GM12878 (cell line): ENCODE measurements at regions not wholly inside any gene's neighbourhood (a gene's known extent, or its start where the extent isn't known, plus 50 kb on each side); places are given as distances from the start of the nearest gene placed in this dataset.

ENCODE experiments used
- DPF2 ChIP-seq: fragments of 450-650 bp; IDR thresholded peaks from 2 replicates; pipeline ENCODE4 v1.6.1; 2017; ENCODE audit warnings: mild to moderate bottlenecking
- ESRRA ChIP-seq: IDR thresholded peaks from 2 replicates; pipeline ENCODE4 v1.6.1; 2012; ENCODE audit warnings: mild to moderate bottlenecking, low read length, improper control_type of control experiment
- RAD51 ChIP-seq: fragments of 450-650 bp; IDR thresholded peaks from 2 replicates; pipeline ENCODE4 v1.6.1; 2016; ENCODE audit warnings: moderate library complexity, mild to moderate bottlenecking, inconsistent platforms
- TF ChIP-seq, protein P1 (sequence below), 3 experiments: IDR thresholded peaks in 2 of 3; conservative IDR thresholded peaks in 1 of 3; 2 replicates each; pipeline ENCODE4 v1.5.1; 2011; ENCODE audit warnings: low read depth in 3 of 3, low read length in 3 of 3, mild to moderate bottlenecking in 3 of 3, control low read depth in 2 of 3, moderate library complexity in 2 of 3, inconsistent platforms in 1 of 3, mixed read lengths in 1 of 3; ENCODE audit not compliant: control insufficient read depth in 2 of 3, insufficient read depth in 1 of 3; ENCODE audit errors: extremely low read depth in 1 of 3

DNA sequence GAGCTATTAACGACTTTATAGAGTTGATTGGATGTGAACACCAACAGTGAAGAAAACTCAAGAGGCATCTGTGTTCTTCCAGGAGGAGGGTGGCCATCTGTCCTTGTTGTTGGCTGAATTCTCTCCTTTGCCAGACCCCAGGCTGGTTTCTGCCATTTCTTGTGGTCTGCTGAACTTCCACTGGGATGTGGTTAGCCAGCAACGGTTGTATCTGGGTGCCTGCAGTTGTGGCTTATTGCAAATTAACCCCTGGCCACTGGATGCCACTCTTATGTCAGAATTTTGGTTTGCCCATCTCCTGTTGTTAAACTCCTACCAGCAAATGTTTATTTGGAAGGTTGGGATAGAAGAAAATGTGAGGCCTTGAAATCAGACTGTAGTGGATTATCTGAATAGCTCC lies 163.6 kb upstream of the TBC1D5 start:
- TF ChIP-seq, protein P1, sequence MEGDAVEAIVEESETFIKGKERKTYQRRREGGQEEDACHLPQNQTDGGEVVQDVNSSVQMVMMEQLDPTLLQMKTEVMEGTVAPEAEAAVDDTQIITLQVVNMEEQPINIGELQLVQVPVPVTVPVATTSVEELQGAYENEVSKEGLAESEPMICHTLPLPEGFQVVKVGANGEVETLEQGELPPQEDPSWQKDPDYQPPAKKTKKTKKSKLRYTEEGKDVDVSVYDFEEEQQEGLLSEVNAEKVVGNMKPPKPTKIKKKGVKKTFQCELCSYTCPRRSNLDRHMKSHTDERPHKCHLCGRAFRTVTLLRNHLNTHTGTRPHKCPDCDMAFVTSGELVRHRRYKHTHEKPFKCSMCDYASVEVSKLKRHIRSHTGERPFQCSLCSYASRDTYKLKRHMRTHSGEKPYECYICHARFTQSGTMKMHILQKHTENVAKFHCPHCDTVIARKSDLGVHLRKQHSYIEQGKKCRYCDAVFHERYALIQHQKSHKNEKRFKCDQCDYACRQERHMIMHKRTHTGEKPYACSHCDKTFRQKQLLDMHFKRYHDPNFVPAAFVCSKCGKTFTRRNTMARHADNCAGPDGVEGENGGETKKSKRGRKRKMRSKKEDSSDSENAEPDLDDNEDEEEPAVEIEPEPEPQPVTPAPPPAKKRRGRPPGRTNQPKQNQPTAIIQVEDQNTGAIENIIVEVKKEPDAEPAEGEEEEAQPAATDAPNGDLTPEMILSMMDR (IDR thresholded peaks at IDR 0.05 in 2 of 3, conservative IDR thresholded peaks at IDR 0.05 in 1 of 3; ENCODE audit: control insufficient read depth in 2 of 3, extremely low read depth in 1 of 3, insufficient read depth in 1 of 3, low read depth in 3 of 3, low read length in 3 of 3): no peak
- TF ChIP-seq DPF2 (no peak), ESRRA (no peak), RAD51 (no peak)
